PC-3 (cell line): ENCODE measurements at regions not wholly inside any gene's neighbourhood (a gene's known extent, or its start where the extent isn't known, plus 50 kb on each side); places are given as distances from the start of the nearest gene placed in this dataset.
A peak's percentile ranks its signal among the peaks of the same experiment; 100 is the strongest.

Source experiments
- ATAC-seq: fragments of 200-7000 bp; cut with Tn5 transposase; 2 replicates; pipeline ENCODE4 v1.9.1; 2020; ENCODE audit warnings: mild to moderate bottlenecking, moderate library complexity
- BruUV-seq: library from RNA; stranded (reverse); fragments of 400-500 nt; replicated peaks from 2 replicates; lab custom pipeline; 2021; lab: Mats Ljungman, UMichigan
- CTCF ChIA-PET: fragments of 300-600 bp; sonication (Branson Sonifier 250); formaldehyde crosslinking; loops from one replicate; lab custom pipeline; 2022; ENCODE audit warnings: antibody characterized with exemption; lab: Charles Lee
- POLR2A ChIA-PET: fragments of 300-600 bp; sonication (Branson Sonifier 250); formaldehyde crosslinking; loops from one replicate; lab custom pipeline; 2022; ENCODE audit warnings: antibody characterized with exemption; ENCODE audit not compliant: unreplicated experiment; lab: Charles Lee
- DNase-seq: peaks from one replicate; pipeline ENCODE4 v3.0.0-alpha.2; 2015
- H2AFZ ChIP-seq: fragments of 300-600 bp; sonication (generic); 2 replicates; pipeline ENCODE4 v1.6.0; 2016; ENCODE audit warnings: antibody characterized with exemption, low read length
- H3F3A ChIP-seq: fragments of 300-600 bp; sonication (generic); one replicate; pipeline ENCODE4 v1.6.0; 2017; ENCODE audit warnings: antibody characterized with exemption, low read length, control low read depth, mild to moderate bottlenecking; ENCODE audit not compliant: unreplicated experiment
- H3K27ac ChIP-seq: fragments of 300-600 bp; sonication (generic); 2 replicates; pipeline ENCODE4 v1.5.1; 2016; ENCODE audit warnings: mild to moderate bottlenecking, low read length
- H3K27me3 ChIP-seq: fragments of 300-600 bp; sonication (generic); 2 replicates; pipeline ENCODE4 v1.6.1; 2016; ENCODE audit warnings: low read length, mixed read lengths
- H3K36me3 ChIP-seq: fragments of 300-600 bp; sonication (generic); 2 replicates; pipeline ENCODE4 v1.6.1; 2016; ENCODE audit warnings: low read depth, mixed run types, low read length, mixed read lengths
- H3K4me1 ChIP-seq: fragments of 300-600 bp; sonication (generic); 2 replicates; pipeline ENCODE4 v1.5.1; 2016; ENCODE audit warnings: low read length; ENCODE audit not compliant: insufficient read depth
- H3K4me2 ChIP-seq: fragments of 300-600 bp; sonication (generic); 2 replicates; pipeline ENCODE4 v1.6.0; 2016; ENCODE audit warnings: low read length
- H3K4me3 ChIP-seq: fragments of 300-600 bp; sonication (generic); 2 replicates; pipeline ENCODE4 v1.5.1; 2016; ENCODE audit warnings: mild to moderate bottlenecking, low read length, mixed read lengths
- H3K79me2 ChIP-seq: fragments of 300-600 bp; sonication (generic); 2 replicates; pipeline ENCODE4 v1.6.1; 2017; ENCODE audit warnings: low read length, mixed read lengths
- H3K9ac ChIP-seq: fragments of 300-600 bp; sonication (generic); 2 replicates; pipeline ENCODE4 v1.6.0; 2016; ENCODE audit warnings: mild to moderate bottlenecking, low read length
- H3K9me2 ChIP-seq: fragments of 300-600 bp; sonication (generic); replicated peaks from 2 replicates; pipeline ENCODE4 v1.6.1; 2016; ENCODE audit warnings: mixed run types, low read length, mixed read lengths
- H3K9me3 ChIP-seq: fragments of 300-600 bp; sonication (generic); 2 replicates; pipeline ENCODE4 v1.6.1; 2016; ENCODE audit warnings: low read length, mixed read lengths
- H4K20me1 ChIP-seq: fragments of 300-600 bp; sonication (generic); 2 replicates; pipeline ENCODE4 v1.6.1; 2016; ENCODE audit warnings: low read length, mixed read lengths
- EZH2 ChIP-seq: fragments of 300-600 bp; sonication (generic); IDR thresholded peaks from one replicate; pipeline ENCODE4 v1.6.1; 2017; ENCODE audit warnings: antibody characterized with exemption, mild to moderate bottlenecking, low read length; ENCODE audit not compliant: unreplicated experiment
- EZH2phosphoT487 ChIP-seq: fragments of 300-600 bp; sonication (generic); IDR thresholded peaks from 2 replicates; pipeline ENCODE4 v1.6.1; 2018; ENCODE audit warnings: mild to moderate bottlenecking, antibody characterized with exemption, low read length, borderline replicate concordance
- intact Hi-C: fragments of 100-400 bp; cut with micrococcal nuclease; formaldehyde crosslinking; loops from 2 replicates; pipeline ENCODE4 v1.9.0; 2023
- TF ChIP-seq, protein P1 (sequence below): fragments of 300-600 bp; sonication (generic); conservative IDR thresholded peaks from 2 replicates; pipeline ENCODE4 v1.5.1; 2017; ENCODE audit warnings: antibody characterized with exemption, low read depth, mild to moderate bottlenecking, low read length

DNA sequence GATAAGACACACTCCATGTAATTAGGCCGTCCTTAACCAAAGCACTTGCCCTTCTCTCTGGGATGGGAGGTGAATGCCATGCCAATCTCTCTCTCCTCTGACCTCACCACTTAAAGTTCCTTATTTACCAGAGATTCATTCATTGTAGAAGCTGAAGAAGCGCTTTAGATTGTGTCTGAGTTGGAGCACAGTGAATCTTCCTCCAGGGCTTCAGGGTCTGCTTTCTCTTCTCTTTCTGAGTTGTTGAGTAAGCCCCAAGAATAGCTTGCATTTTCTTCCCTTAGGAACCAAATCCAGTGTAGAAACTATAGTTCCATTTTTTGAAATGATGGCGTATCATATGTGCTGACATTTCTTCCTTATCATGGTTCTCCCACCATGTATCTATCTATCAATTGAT lies 104.5 kb upstream of the MAML3 start:
- H3K4me3 ChIP-seq: no peak overlapping the region
- H3F3A ChIP-seq: no peaks in the 10 kb centered on the region
- BruUV-seq: no TSS peak
- no peak for DNase-seq
- H3K9ac ChIP-seq: no peak overlapping the region
- ATAC-seq: no peak
- H3K4me2 ChIP-seq: no peak overlapping the region
- POLR2A ChIA-PET: no interaction called here
- TF ChIP-seq EZH2phosphoT487: no peak
- TF ChIP-seq, protein P1, sequence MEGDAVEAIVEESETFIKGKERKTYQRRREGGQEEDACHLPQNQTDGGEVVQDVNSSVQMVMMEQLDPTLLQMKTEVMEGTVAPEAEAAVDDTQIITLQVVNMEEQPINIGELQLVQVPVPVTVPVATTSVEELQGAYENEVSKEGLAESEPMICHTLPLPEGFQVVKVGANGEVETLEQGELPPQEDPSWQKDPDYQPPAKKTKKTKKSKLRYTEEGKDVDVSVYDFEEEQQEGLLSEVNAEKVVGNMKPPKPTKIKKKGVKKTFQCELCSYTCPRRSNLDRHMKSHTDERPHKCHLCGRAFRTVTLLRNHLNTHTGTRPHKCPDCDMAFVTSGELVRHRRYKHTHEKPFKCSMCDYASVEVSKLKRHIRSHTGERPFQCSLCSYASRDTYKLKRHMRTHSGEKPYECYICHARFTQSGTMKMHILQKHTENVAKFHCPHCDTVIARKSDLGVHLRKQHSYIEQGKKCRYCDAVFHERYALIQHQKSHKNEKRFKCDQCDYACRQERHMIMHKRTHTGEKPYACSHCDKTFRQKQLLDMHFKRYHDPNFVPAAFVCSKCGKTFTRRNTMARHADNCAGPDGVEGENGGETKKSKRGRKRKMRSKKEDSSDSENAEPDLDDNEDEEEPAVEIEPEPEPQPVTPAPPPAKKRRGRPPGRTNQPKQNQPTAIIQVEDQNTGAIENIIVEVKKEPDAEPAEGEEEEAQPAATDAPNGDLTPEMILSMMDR: no peak
- TF ChIP-seq EZH2: no peak
- intact Hi-C loops: no loop called here
- CTCF ChIA-PET: no interaction called here
- H3K79me2 ChIP-seq: no peaks in the 10 kb centered on the region
- H3K4me1 ChIP-seq: peaks cover 51% of the 10 kb centered on the region
- no peaks in the 10 kb centered on the region for H3K27me3 ChIP-seq
- no peak overlapping the region for H2AFZ ChIP-seq
- no peak overlapping the region for H3K27ac ChIP-seq
- no peaks in the 10 kb centered on the region for H3K9me3 ChIP-seq
- H3K36me3 ChIP-seq: no peaks in the 10 kb centered on the region
- H4K20me1 ChIP-seq: no peaks in the 10 kb centered on the region
- no peaks in the 10 kb centered on the region for H3K9me2 ChIP-seq

GRCh38 chr4:140257461-140258305 lies 103.7 kb upstream of the MAML3 start:
- intact Hi-C loops: no loop called here
- BruUV-seq: no TSS peak
- TF ChIP-seq, protein P1: no peak
- TF ChIP-seq EZH2: no peak
- TF ChIP-seq EZH2phosphoT487: no peak
- no peak overlapping the region for H3K4me2 ChIP-seq
- no peaks in the 10 kb centered on the region for H3K36me3 ChIP-seq
- H3K79me2 ChIP-seq: no peaks in the 10 kb centered on the region
- no peaks in the 10 kb centered on the region for H4K20me1 ChIP-seq
- H3K4me1 ChIP-seq: peaks cover 56% of the 10 kb centered on the region
- CTCF ChIA-PET: interaction anchor here (0.7 kb wide), 1 partner anchor 386 kb away, joined by 3 read pairs; no protein-coding TSS in a partner anchor
- no peaks in the 10 kb centered on the region for H3K27me3 ChIP-seq
- no peak overlapping the region for H3K27ac ChIP-seq
- H3K9me2 ChIP-seq: no peaks in the 10 kb centered on the region
- H3F3A ChIP-seq: no peaks in the 10 kb centered on the region
- no peak overlapping the region for H3K9ac ChIP-seq
- ATAC-seq: no peak
- H3K4me3 ChIP-seq: no peak overlapping the region
- H2AFZ ChIP-seq: no peak overlapping the region
- POLR2A ChIA-PET: no interaction called here
- H3K9me3 ChIP-seq: no peaks in the 10 kb centered on the region
- peak; percentile 15 for DNase-seq

DNA sequence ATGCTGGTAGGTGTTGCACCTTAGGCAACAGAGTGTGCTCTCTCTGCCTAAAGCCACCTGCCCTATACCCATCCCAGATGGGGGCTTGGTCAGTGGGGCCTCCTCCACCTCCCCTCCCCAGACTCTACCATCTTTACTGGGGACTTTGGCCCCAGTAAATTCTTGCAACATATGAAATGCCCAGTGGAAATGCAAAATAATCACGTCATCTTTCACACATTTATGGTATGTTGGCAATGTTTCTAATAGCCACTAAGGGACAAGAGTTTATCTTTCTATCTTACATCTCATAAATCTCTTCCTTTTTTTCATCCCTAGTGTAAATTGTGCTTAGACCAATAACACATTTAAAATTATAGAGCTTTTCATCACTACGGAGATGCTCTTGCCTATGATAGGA lies 103.0 kb upstream of the MAML3 start:
- peaks cover 63% of the 10 kb centered on the region for H3K4me1 ChIP-seq
- BruUV-seq: no TSS peak
- ChIA-PET POLR2A (no interaction called here), CTCF (no interaction called here)
- no peaks in the 10 kb centered on the region for H3K36me3 ChIP-seq
- intact Hi-C loops: no loop called here
- peak overlapping the region; percentile 27; the same call in 1 of the 2 replicates for H3K27ac ChIP-seq
- no peaks in the 10 kb centered on the region for H3K9me2 ChIP-seq
- peak overlapping the region; percentile 26; the same call in 1 of the 2 replicates for H3K4me2 ChIP-seq
- no peaks in the 10 kb centered on the region for H3K79me2 ChIP-seq
- H3F3A ChIP-seq: no peaks in the 10 kb centered on the region
- ATAC-seq (no peak), DNase-seq (no peak)
- H3K9ac ChIP-seq: no peak overlapping the region
- no peak overlapping the region for H3K4me3 ChIP-seq
- H4K20me1 ChIP-seq: no peaks in the 10 kb centered on the region
- TF ChIP-seq, protein P1: no peak
- TF ChIP-seq EZH2 (no peak), EZH2phosphoT487 (no peak)
- H3K9me3 ChIP-seq: no peaks in the 10 kb centered on the region
- H2AFZ ChIP-seq: no peak overlapping the region
- no peaks in the 10 kb centered on the region for H3K27me3 ChIP-seq
